Left renal cortex interstitium (tissue), 4 donors: ENCODE measurements at regions not wholly inside any gene's neighbourhood (a gene's known extent, or its start where the extent isn't known, plus 50 kb on each side); places are given as distances from the start of the nearest gene placed in this dataset.
"Not testable (repeated sequence)": the region's sequence is repeated elsewhere in the genome, so short reads cannot be mapped to it uniquely, and the experiment has no call there.

Experiments used
- DNase-seq, 4 donors: peaks; one replicate each; pipeline ENCODE4 v3.0.0-alpha.2; 2013; ENCODE audit warnings: low read depth in 4 of 4, low spot score in 2 of 4, missing footprints in 1 of 4

DNA sequence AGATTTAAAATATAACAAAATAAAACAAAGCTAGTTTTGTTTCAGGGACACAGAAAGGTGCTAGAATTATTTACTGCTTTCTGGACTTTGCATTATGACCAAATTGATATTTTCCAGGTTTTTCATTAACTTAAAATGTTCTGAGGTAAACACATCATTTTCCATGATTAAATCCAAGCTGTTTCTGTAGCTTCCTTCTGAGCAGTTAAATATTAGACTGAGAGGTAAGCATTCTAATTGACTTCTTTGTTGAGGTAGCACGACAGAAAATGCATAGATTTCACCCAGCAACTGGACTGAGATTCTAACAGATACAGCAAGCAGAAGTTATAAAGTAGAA, 98.3 kb downstream of the BMP4 start:
- DNase-seq: no peak

- no peak for DNase-seq
Measured at GRCh38 chr14:53857625-53858344, 98.8 kb downstream of the BMP4 start.

- no peak for DNase-seq
Measured at GRCh38 chr14:53855574-53855973, 101.1 kb downstream of the BMP4 start.

DNA sequence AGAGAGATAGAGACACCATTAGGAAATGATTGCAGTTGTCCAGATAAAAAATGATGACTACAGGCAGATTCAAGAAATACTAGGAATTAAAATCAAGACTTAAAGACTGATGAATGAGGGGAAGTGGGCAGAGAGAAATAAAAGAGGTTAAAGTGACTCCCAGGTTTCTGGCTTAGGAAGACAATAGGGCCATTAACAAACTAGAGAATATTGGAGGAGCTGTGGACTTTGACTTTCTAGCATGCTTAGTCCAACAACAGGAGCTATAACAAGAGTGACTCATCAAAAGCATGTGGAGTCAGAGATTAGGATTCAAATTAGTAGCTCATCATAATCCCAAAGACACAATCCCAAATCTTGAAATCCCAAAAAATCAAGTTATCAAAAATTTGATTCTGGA, 101.5 kb downstream of the BMP4 start:
- DNase-seq: no peak

DNA sequence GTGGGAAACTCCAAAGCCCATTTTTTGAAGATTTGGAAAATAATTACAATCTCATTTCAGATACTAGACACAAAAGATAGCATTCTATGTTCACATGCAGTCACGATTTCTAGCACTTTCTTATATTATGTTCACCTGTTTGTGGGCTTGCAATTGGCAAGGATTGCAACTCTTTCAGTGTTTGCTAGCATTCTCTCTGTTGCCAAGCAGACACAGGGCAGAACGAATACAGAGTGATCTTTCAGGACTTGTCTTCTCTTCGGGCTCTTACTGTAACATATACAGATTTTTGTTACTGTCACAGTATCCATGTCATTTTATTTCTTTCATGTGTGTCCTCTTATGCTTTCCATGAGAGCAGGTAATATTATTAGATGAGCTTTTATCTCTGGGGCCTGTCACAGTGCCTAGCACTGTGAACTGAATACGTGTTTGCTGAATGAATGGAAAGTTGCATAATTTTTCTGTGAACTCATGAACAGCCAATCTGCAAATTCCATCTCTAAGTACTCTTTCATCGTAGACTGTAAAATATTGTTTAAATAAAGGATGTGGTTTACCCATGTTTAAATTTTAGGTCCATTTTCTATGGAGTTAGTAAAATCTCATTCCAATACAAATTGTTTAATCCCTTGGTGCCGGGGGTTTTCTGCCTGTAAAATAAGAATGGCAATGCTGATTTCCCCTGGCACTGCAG, 105.1 kb downstream of the BMP4 start:
- DNase-seq: no peak

DNA sequence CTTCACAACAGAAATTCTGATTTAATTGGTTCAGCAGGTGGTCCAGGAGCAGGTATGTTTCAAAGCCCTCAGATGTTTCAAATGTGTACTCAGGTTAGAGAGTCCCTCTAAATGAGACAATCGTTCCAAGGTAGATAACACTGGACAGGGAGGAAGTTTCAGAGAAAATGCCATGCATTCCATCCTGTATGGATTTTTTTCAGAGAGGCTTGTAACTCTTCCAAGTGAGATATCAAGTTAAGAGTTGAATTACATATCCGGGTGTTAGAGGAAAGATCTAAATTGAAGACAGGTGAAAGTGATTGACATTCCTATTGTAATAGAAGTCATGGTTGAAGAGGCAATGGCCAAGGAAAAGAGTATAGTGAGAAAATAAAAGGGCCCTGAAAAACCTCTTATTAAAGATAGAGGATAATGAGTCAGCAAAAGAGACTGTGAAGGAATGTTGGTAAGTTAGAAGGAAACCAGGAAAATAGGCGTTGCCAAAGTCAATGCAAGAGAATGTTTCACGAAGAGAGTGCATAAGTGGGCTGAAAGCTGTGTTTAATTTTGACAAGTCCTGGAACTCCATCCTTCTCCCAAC, 105.8 kb downstream of the BMP4 start:
- no peak for DNase-seq

DNA sequence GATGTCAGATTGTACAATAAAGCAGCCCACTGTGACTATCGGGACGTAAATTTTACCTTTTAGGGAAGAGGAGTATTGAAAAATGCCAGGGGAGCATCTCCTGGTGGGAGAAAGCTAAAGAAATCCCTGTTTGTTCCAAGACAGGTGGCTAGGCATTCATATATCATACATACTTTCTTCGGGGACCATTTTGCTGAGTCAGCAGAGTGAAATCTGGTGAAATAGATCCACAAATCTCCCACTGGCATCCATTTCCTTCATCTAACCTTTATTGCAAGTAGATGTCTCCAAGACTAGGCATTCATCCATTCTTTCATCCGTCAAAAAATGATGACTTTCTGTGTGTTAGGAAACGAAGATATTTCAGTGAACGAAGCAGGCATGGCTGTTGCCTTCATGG, 107.1 kb downstream of the BMP4 start:
- DNase-seq: no peak

- DNase-seq: no peak
Measured at GRCh38 chr14:53848854-53849253, 107.8 kb downstream of the BMP4 start.

GRCh38 chr14:53847881-53848280, 108.7 kb downstream of the BMP4 start:
- no peak for DNase-seq

- no peak for DNase-seq
Measured at GRCh38 chr14:53847057-53847456, 109.6 kb downstream of the BMP4 start.

DNA sequence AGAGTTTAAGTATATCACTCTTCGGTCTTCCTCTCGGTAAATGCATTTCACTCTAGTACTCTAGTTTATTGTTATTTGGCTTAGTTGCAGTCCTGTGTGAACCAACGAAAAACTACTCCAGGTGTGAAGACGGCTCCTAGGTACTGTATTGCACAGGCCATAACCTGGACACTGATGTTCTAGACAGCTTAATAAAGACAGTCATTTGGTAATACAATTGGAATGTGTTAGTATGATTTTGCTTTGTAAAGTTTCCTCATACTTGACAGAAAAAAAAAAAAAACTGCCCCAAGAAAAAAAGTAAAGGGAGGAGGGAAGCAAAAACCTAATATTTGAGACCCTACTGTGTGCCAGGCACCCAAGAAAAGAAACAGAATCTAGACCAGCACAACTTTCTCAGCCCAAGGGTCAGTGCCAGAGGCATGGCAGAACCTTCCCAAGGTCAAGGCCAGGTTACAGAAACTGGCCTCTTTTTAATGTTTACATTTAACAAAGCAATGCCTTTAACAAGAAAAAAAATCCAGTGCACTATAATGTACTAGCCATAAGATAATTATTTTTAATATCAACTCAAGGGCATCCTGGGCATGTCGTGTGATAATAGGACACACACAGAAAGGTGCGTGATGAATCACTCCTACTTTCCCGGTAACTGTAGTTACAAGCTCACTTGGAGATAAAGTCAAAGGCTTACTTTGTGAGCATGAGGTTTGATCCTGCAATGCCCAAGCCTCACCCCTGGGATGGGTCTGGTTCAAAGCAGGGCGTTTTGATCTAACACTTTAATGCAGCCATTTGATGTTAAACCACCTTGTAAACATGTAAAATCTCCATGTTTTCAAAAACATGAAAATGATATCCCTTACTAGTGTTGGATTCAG, 110.6 kb downstream of the BMP4 start:
- no peak for DNase-seq

- DNase-seq: no peak
Measured at GRCh38 chr14:53842938-53843337, 113.7 kb downstream of the BMP4 start.

DNA sequence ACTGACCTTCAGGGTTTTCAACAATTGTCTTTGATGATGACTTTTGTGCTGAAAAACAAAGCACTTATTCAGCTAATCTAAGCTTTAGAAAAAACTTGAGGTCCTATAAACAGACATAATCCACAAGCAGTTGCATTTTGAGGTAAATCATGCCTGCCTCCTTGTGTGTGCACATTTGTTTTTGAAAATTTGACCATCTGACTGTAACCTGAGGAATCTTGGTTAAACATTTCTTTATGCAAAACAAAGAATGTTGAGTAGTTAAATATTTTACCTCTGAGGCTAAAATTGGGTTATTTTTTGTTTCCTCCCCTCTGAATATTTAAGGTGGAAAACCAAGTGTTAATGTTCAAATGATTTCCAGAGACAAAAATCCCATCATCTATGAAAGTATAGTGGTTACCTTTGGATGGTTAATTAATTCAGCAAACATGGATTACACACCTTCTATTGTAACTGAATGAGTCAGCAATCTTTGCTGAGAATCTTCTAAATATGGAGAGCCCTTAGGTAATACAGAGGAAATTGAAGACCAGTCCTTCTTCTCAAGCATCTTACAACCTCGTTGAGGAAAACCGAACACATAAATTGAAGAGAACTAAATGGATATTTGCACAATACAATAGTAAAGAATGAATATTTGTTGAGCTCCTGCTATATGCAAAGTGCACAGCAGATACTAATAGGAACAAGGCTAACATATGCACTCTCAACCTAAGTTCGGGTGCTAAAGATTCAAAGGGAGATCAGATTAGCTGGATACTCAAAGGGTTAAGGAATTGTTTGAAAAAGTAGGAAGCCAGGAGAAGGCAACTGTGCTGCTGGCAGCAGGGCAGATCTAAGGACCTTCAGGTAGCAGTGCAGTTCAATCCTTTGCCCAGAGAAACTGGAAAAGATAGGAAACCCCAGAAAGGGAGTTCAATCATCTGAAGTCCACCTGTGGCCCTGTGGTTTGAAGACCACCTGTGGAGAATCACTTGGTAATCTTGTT, 115.2 kb downstream of the BMP4 start:
- no peak for DNase-seq

- no peak for DNase-seq
Measured at GRCh38 chr14:53840444-53840843, 116.2 kb downstream of the BMP4 start.

DNA sequence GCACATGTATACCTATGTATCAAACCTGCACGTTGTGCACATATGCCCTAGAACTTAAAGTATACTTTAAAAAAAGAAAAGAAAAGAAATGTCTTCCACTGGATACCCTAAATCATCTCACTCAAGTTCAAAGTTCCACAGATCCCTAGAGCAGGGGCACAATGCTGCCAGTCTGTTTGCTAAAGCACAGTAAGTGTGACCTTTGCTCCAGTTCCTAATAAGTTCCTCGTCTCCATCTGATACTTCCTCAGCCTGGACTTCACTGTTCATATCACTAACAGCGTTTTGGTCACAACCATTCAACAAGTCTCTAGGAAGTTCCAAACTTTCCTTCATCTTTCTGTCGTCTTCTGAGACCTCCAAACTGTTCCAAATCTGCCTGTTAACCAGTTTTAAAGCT, 118.3 kb downstream of the BMP4 start:
- no peak for DNase-seq

GRCh38 chr14:53837656-53838055, 119.0 kb downstream of the BMP4 start:
- not testable (repeated sequence) for DNase-seq

GRCh38 chr14:53836551-53836950, 120.1 kb downstream of the BMP4 start:
- no peak for DNase-seq

GRCh38 chr14:53828820-53829219, 127.8 kb downstream of the BMP4 start:
- no peak for DNase-seq

GRCh38 chr14:53824061-53824460, 132.6 kb downstream of the BMP4 start:
- DNase-seq: no peak

GRCh38 chr14:53814392-53814791, 142.2 kb downstream of the BMP4 start:
- no peak for DNase-seq
